ENCODE measurements at regions not wholly inside any gene's neighbourhood (a gene's known extent, or its start where the extent isn't known, plus 50 kb on each side); places are given as distances from the start of the nearest gene placed in this dataset.

- H3K4ac ChIP-seq (replicated peaks; ENCODE audit: insufficient read length, low read depth, low read length), result no peak overlapping the region
- ChIA-PET CTCF (ENCODE audit: partially characterized antibody) (interaction anchor here (0.6 to 1.3 kb wide), 2 partner anchors 14 to 57 kb away, joined by 3 read pairs; no protein-coding TSS in a partner anchor), POLR2A (ENCODE audit: partially characterized antibody) (no interaction called here)
- H2BK12ac ChIP-seq (ENCODE audit: low read depth, low read length), result no peak overlapping the region
- H2AFZ ChIP-seq (ENCODE audit: low read length), result no peak overlapping the region
- H3K4me1 ChIP-seq (replicated peaks in 1 of 4; ENCODE audit: control insufficient read depth in 3 of 4, insufficient read depth in 4 of 4, low read length in 3 of 4), result no peaks in the 10 kb centered on the region
- no peaks in the 10 kb centered on the region; a peak in 1 of 7 replicates for H3K27me3 ChIP-seq (replicated peaks in 1 of 4; ENCODE audit: control insufficient read depth in 3 of 4, extremely low read depth in 1 of 4, insufficient read depth in 3 of 4, low read length in 3 of 4)
- H4K5ac ChIP-seq (ENCODE audit: insufficient read length, low read depth, low read length), result no peak overlapping the region
- H2BK120ac ChIP-seq (replicated peaks; ENCODE audit: low read depth, low read length), result no peak overlapping the region
- H3K4me2 ChIP-seq (ENCODE audit: insufficient read depth in 1 of 2, low read depth in 2 of 2, low read length in 2 of 2), result no peak overlapping the region
- H4K91ac ChIP-seq (replicated peaks; ENCODE audit: insufficient read length, low read length), result no peak overlapping the region
- peaks cover 18 to 22% of the 10 kb centered on the region in 2 experiments for H3K9me3 ChIP-seq (ENCODE audit: insufficient read depth in 2 of 2, low read depth in 1 of 2, low read length in 1 of 2)
- no peak overlapping the region for H3K56ac ChIP-seq (replicated peaks; ENCODE audit: insufficient read length, low read depth, low read length)
- TF ChIP-seq POLR2A (IDR thresholded peaks at IDR 0.05; ENCODE audit: control extremely low read depth in 1 of 2, low read depth in 2 of 2, low read length in 2 of 2), result no peak
- no peak for TF ChIP-seq POLR2AphosphoS5 (IDR thresholded peaks at IDR 0.05; ENCODE audit: low read depth, low read length)
- no peak for TF ChIP-seq TCF12 (IDR thresholded peaks at IDR 0.05; ENCODE audit: low read depth, low read length)
- TF ChIP-seq KDM5A (IDR thresholded peaks at IDR 0.05; ENCODE audit: low read length), result no peak
- TF ChIP-seq BCL11A (IDR thresholded peaks at IDR 0.05; ENCODE audit: low read depth in 2 of 2, low read length in 2 of 2), result no peak
- TF ChIP-seq HDAC2 (IDR thresholded peaks at IDR 0.05; ENCODE audit: borderline replicate concordance in 1 of 2, low read depth in 2 of 2, low read length in 2 of 2), result no peak
- no peak for TF ChIP-seq GABPA (IDR thresholded peaks at IDR 0.05; ENCODE audit: borderline replicate concordance, insufficient read depth, low read length)
- TF ChIP-seq NANOG (IDR thresholded peaks at IDR 0.05; ENCODE audit: insufficient read depth, low read depth, low read length, poor library complexity, severe bottlenecking), result no peak
- TF ChIP-seq RFX5 (IDR thresholded peaks at IDR 0.05; ENCODE audit: borderline replicate concordance, low read depth, low read length), result no peak
- no peak for TF ChIP-seq KDM4A (IDR thresholded peaks at IDR 0.05; ENCODE audit: low read depth, low read length, severe bottlenecking)
- FAIRE-seq (no peak), DNase-seq (ENCODE audit: low read depth in 1 of 2, low spot score in 2 of 2) (no peak)
- H3K23me2 ChIP-seq (ENCODE audit: low read depth, low read length), result no peaks in the 10 kb centered on the region
- H3K9ac ChIP-seq (replicated peaks in 1 of 4; ENCODE audit: extremely low read depth in 1 of 4, low read depth in 3 of 4, low read length in 3 of 4), result no peak overlapping the region
- no peak overlapping the region for H2BK20ac ChIP-seq (ENCODE audit: low read length)
- H2BK5ac ChIP-seq (ENCODE audit: low read depth, low read length), result no peak overlapping the region
- H3K23ac ChIP-seq (ENCODE audit: insufficient read length), result no peak overlapping the region
- no peaks in the 10 kb centered on the region for H3K79me2 ChIP-seq (ENCODE audit: control insufficient read depth in 1 of 2, insufficient read depth in 2 of 2, low read length in 2 of 2)
- no peak overlapping the region for H2BK15ac ChIP-seq (ENCODE audit: low read length)
- H3K4me3 ChIP-seq (ENCODE audit: extremely low read depth in 1 of 4, insufficient read depth in 2 of 4, low read depth in 3 of 4, low read length in 4 of 4), result no peak overlapping the region
- no peak overlapping the region for H2AK5ac ChIP-seq (ENCODE audit: low read depth, low read length)
- no peak overlapping the region for H3K27ac ChIP-seq (ENCODE audit: low read depth, low read length)
- 75% methylated on average over 6 of the region's 6 CpGs; no CpG with 5 or more reads in 1 of the 2 experiments for WGBS, 2 experiments (ENCODE audit: extremely low coverage in 1 of 2, insufficient coverage in 1 of 2, insufficient read length in 1 of 2, insufficient replicate concordance in 2 of 2, low coverage in 1 of 2, low lambda C conversion rate in 2 of 2, missing lambda C conversion rate in 1 of 2)
- H4K20me1 ChIP-seq (replicated peaks in 1 of 2; ENCODE audit: control insufficient read depth in 1 of 2, insufficient read depth in 2 of 2, low read length in 2 of 2), result no peaks in the 10 kb centered on the region
- H4K8ac ChIP-seq (ENCODE audit: extremely low read depth, insufficient read depth, low read length), result no peak overlapping the region; the same call in 1 of the 2 replicates
- no peaks in the 10 kb centered on the region for H3K36me3 ChIP-seq (ENCODE audit: control insufficient read depth in 2 of 4, insufficient read depth in 4 of 4, low read length in 3 of 4)
- H3K18ac ChIP-seq (ENCODE audit: extremely low read depth, low read length), result no peak overlapping the region
- H3K79me1 ChIP-seq (ENCODE audit: low read depth, low read length), result no peaks in the 10 kb centered on the region
- no peak overlapping the region for H3K14ac ChIP-seq (ENCODE audit: insufficient read length)
These were observed 222.8 kb upstream of the MSX2 start for GRCh38 chr5:174501461-174502069.
